Hepatocyte (in vitro differentiated cells): ENCODE measurements at regions not wholly inside any gene's neighbourhood (a gene's known extent, or its start where the extent isn't known, plus 50 kb on each side); places are given as distances from the start of the nearest gene placed in this dataset.

Experiments
- EZH2 ChIP-seq: fragments of 200-600 bp; sonication (generic); IDR thresholded peaks from 2 replicates; pipeline ENCODE4 v1.6.1; 2016; ENCODE audit warnings: antibody characterized with exemption, mild to moderate bottlenecking, borderline replicate concordance
- EZH2phosphoT487 ChIP-seq: fragments of 200-600 bp; sonication (generic); IDR thresholded peaks from one replicate; pipeline ENCODE4 v1.6.1; 2018; ENCODE audit warnings: antibody characterized with exemption, mild to moderate bottlenecking, low read depth, moderate library complexity; ENCODE audit not compliant: unreplicated experiment, severe bottlenecking
- TF ChIP-seq, protein P1 (sequence below): fragments of 200-600 bp; sonication (generic); IDR thresholded peaks from 2 replicates; pipeline ENCODE4 v1.5.1; 2016; ENCODE audit warnings: antibody characterized with exemption, mild to moderate bottlenecking; ENCODE audit not compliant: poor library complexity

DNA sequence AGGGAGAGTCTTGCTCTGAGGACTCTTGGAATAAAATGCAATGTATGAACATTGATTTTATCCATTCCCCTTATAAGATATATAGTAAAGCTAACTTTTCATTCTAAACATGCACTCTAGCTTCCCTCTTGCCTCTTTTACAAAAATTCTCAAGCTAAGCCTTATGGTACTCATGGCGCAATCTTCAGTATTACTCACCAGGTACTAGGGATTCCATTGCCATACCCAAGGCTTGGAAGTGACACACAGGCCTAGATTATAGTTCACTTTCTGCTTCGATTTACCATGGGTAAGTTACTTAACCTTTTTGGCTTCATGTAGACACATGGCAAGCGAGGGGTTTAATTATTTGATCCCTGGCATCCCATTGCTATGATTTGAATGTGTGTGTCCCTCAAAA, 331.5 kb downstream of the LRIG3 start:
- TF ChIP-seq EZH2: no peak
- TF ChIP-seq, protein P1, sequence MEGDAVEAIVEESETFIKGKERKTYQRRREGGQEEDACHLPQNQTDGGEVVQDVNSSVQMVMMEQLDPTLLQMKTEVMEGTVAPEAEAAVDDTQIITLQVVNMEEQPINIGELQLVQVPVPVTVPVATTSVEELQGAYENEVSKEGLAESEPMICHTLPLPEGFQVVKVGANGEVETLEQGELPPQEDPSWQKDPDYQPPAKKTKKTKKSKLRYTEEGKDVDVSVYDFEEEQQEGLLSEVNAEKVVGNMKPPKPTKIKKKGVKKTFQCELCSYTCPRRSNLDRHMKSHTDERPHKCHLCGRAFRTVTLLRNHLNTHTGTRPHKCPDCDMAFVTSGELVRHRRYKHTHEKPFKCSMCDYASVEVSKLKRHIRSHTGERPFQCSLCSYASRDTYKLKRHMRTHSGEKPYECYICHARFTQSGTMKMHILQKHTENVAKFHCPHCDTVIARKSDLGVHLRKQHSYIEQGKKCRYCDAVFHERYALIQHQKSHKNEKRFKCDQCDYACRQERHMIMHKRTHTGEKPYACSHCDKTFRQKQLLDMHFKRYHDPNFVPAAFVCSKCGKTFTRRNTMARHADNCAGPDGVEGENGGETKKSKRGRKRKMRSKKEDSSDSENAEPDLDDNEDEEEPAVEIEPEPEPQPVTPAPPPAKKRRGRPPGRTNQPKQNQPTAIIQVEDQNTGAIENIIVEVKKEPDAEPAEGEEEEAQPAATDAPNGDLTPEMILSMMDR: no peak
- TF ChIP-seq EZH2phosphoT487: no peak
